Fibroblast of the aortic adventitia (primary cell): ENCODE measurements at regions not wholly inside any gene's neighbourhood (a gene's known extent, or its start where the extent isn't known, plus 50 kb on each side); places are given as distances from the start of the nearest gene placed in this dataset.
A peak's percentile ranks its signal among the peaks of the same experiment; 100 is the strongest.

Experiments
- DNase-seq: peaks from one replicate; pipeline ENCODE4 v3.0.0-alpha.2; 2010; ENCODE audit warnings: low read depth
- H3K4me3 ChIP-seq: 2 replicates; pipeline ENCODE4 v1.5.1; 2011; ENCODE audit warnings: low read depth, mild to moderate bottlenecking, control low read depth, low read length, moderate library complexity
- CTCF ChIP-seq: IDR thresholded peaks from 2 replicates; pipeline ENCODE4 v1.5.1; 2011; ENCODE audit warnings: mild to moderate bottlenecking, low read length, control low read depth, inconsistent platforms; ENCODE audit not compliant: insufficient read depth

GRCh38 chr7:25830215-25830614, 321.8 kb upstream of the NFE2L3 start:
- no peak overlapping the region for H3K4me3 ChIP-seq
- no peak for TF ChIP-seq CTCF
- DNase-seq: no peak

GRCh38 chr7:25831062-25831691, 320.8 kb upstream of the NFE2L3 start:
- DNase-seq: no peak
- TF ChIP-seq CTCF: no peak

GRCh38 chr7:25831831-25832411, 320.1 kb upstream of the NFE2L3 start:
- DNase-seq: no peak
- no peak for TF ChIP-seq CTCF
- no peak overlapping the region for H3K4me3 ChIP-seq

More at GRCh38 chr7:25831062-25831691, 320.8 kb upstream of the NFE2L3 start:
- no peak overlapping the region for H3K4me3 ChIP-seq

- TF ChIP-seq CTCF: no peak
- no peak for DNase-seq
- H3K4me3 ChIP-seq: no peak overlapping the region
Measured at GRCh38 chr7:25832456-25832855, 319.5 kb upstream of the NFE2L3 start.

- H3K4me3 ChIP-seq: no peak overlapping the region
- DNase-seq: no peak
- TF ChIP-seq CTCF: no peak
Measured at GRCh38 chr7:25832929-25833328, 319.1 kb upstream of the NFE2L3 start.

GRCh38 chr7:25834050-25834449, 317.9 kb upstream of the NFE2L3 start:
- no peak overlapping the region for H3K4me3 ChIP-seq
- no peak for TF ChIP-seq CTCF
- DNase-seq: no peak

- TF ChIP-seq CTCF: no peak
- DNase-seq: peak; percentile 33
- no peak overlapping the region for H3K4me3 ChIP-seq
Measured at GRCh38 chr7:25835197-25835596, 316.8 kb upstream of the NFE2L3 start.
